ENCODE measurements at regions not wholly inside any gene's neighbourhood (a gene's known extent, or its start where the extent isn't known, plus 50 kb on each side); places are given as distances from the start of the nearest gene placed in this dataset.
"Not testable (repeated sequence)": the region's sequence is repeated elsewhere in the genome, so short reads cannot be mapped to it uniquely, and the experiment has no call there.

- DNase-seq: no peak
These were observed 1139.3 kb downstream of the HACE1 start for GRCh38 chr6:103720393-103720792.

- DNase-seq: no peak
These were observed 1140.2 kb downstream of the HACE1 start for GRCh38 chr6:103719545-103719944.

GRCh38 chr6:103715269-103715668 lies 1144.5 kb downstream of the HACE1 start:
- DNase-seq: no peak

- not testable (repeated sequence) for DNase-seq
These were observed 1150.5 kb downstream of the HACE1 start for GRCh38 chr6:103709236-103709635.

- no peak for DNase-seq
These were observed 1152.0 kb downstream of the HACE1 start for GRCh38 chr6:103707596-103708325.

GRCh38 chr6:103699769-103700168 lies 1160.0 kb downstream of the HACE1 start:
- DNase-seq: no peak

- no peak for DNase-seq
These were observed 1172.3 kb downstream of the HACE1 start for GRCh38 chr6:103687430-103687829.

- no peak for DNase-seq
These were observed 1179.6 kb downstream of the HACE1 start for GRCh38 chr6:103680116-103680515.

- DNase-seq: no peak
These were observed 1182.4 kb downstream of the HACE1 start for GRCh38 chr6:103677290-103677689.

- no peak for DNase-seq
These were observed 1183.8 kb downstream of the HACE1 start for GRCh38 chr6:103675807-103676406.

GRCh38 chr6:103674790-103675189 lies 1184.9 kb downstream of the HACE1 start:
- DNase-seq: no peak

- DNase-seq: no peak
These were observed 1187.5 kb downstream of the HACE1 start for GRCh38 chr6:103672169-103672568.

GRCh38 chr6:103629613-103630012 lies 1230.1 kb downstream of the HACE1 start:
- no peak for DNase-seq

- no peak for DNase-seq
These were observed 1242.1 kb downstream of the HACE1 start for GRCh38 chr6:103617642-103618041.

GRCh38 chr6:103587722-103588121 lies 1272.0 kb downstream of the HACE1 start:
- DNase-seq: no peak

GRCh38 chr6:103578115-103578514 lies 1281.6 kb downstream of the HACE1 start:
- no peak for DNase-seq

GRCh38 chr6:103570431-103570830 lies 1289.3 kb downstream of the HACE1 start:
- no peak for DNase-seq

GRCh38 chr6:103554911-103555310 lies 1304.8 kb downstream of the HACE1 start:
- DNase-seq: no peak

- DNase-seq: no peak
These were observed 1321.3 kb downstream of the HACE1 start for GRCh38 chr6:103538381-103538780.

- no peak for DNase-seq
These were observed 1324.9 kb downstream of the HACE1 start for GRCh38 chr6:103534814-103535213.

- DNase-seq: no peak
These were observed 1325.6 kb downstream of the HACE1 start for GRCh38 chr6:103534095-103534494.

- no peak for DNase-seq
These were observed 1337.7 kb downstream of the HACE1 start for GRCh38 chr6:103522045-103522444.

GRCh38 chr6:103516336-103516735 lies 1343.4 kb downstream of the HACE1 start:
- DNase-seq: no peak

- DNase-seq: no peak
These were observed 1352.7 kb downstream of the HACE1 start for GRCh38 chr6:103507052-103507451.

GRCh38 chr6:103505155-103505518 lies 1354.6 kb downstream of the HACE1 start:
- no peak for DNase-seq

Measured in SHP77 (cell line).